Keratinocyte (primary cell): ENCODE measurements at regions not wholly inside any gene's neighbourhood (a gene's known extent, or its start where the extent isn't known, plus 50 kb on each side); places are given as distances from the start of the nearest gene placed in this dataset.

ENCODE experiments used
- EZH2 ChIP-seq: IDR thresholded peaks from one replicate; pipeline ENCODE4 v1.6.1; 2012; ENCODE audit warnings: inconsistent platforms, mild to moderate bottlenecking, low read length, moderate library complexity
- TF ChIP-seq, protein P1 (sequence below), 3 experiments: IDR thresholded peaks in 1 of 3; conservative IDR thresholded peaks in 1 of 3; optimal IDR thresholded peaks in 1 of 3; 2 replicates in 2 of 3; 3 replicates in 1 of 3; pipeline versions ENCODE3 to v1.5.1; 2011; ENCODE audit warnings: low read length in 3 of 3, mild to moderate bottlenecking in 3 of 3, moderate library complexity in 2 of 3, control low read depth in 1 of 3, inconsistent platforms in 1 of 3; ENCODE audit not compliant: insufficient read depth in 2 of 3; ENCODE audit errors: extremely low read depth in 1 of 3

- TF ChIP-seq EZH2, result no peak
- TF ChIP-seq, protein P1, sequence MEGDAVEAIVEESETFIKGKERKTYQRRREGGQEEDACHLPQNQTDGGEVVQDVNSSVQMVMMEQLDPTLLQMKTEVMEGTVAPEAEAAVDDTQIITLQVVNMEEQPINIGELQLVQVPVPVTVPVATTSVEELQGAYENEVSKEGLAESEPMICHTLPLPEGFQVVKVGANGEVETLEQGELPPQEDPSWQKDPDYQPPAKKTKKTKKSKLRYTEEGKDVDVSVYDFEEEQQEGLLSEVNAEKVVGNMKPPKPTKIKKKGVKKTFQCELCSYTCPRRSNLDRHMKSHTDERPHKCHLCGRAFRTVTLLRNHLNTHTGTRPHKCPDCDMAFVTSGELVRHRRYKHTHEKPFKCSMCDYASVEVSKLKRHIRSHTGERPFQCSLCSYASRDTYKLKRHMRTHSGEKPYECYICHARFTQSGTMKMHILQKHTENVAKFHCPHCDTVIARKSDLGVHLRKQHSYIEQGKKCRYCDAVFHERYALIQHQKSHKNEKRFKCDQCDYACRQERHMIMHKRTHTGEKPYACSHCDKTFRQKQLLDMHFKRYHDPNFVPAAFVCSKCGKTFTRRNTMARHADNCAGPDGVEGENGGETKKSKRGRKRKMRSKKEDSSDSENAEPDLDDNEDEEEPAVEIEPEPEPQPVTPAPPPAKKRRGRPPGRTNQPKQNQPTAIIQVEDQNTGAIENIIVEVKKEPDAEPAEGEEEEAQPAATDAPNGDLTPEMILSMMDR (optimal IDR thresholded peaks at IDR 0.05 in 1 of 3, IDR thresholded peaks at IDR 0.05 in 1 of 3, conservative IDR thresholded peaks at IDR 0.05 in 1 of 3; ENCODE audit: extremely low read depth in 1 of 3, insufficient read depth in 2 of 3, low read length in 3 of 3), result no peak
Observed at GRCh38 chr18:26736301-26736700, 129.2 kb downstream of the AQP4 start.
